WI38 (cell line): ENCODE measurements at regions not wholly inside any gene's neighbourhood (a gene's known extent, or its start where the extent isn't known, plus 50 kb on each side); places are given as distances from the start of the nearest gene placed in this dataset.
"Not testable (repeated sequence)": the region's sequence is repeated elsewhere in the genome, so short reads cannot be mapped to it uniquely, and the experiment has no call there.

Experiments
- H3K4me3 ChIP-seq: 2 replicates; pipeline ENCODE4 v1.5.1; 2011; ENCODE audit warnings: low read depth, mild to moderate bottlenecking, control low read depth, low read length
- TF ChIP-seq, protein P1 (sequence below): IDR thresholded peaks from 2 replicates; pipeline ENCODE4 v1.5.1; 2012; ENCODE audit warnings: low read depth, mild to moderate bottlenecking, control low read depth, low read length

GRCh38 chr3:26090589-26090988 lies 300.7 kb downstream of the OXSM start:
- TF ChIP-seq, protein P1, sequence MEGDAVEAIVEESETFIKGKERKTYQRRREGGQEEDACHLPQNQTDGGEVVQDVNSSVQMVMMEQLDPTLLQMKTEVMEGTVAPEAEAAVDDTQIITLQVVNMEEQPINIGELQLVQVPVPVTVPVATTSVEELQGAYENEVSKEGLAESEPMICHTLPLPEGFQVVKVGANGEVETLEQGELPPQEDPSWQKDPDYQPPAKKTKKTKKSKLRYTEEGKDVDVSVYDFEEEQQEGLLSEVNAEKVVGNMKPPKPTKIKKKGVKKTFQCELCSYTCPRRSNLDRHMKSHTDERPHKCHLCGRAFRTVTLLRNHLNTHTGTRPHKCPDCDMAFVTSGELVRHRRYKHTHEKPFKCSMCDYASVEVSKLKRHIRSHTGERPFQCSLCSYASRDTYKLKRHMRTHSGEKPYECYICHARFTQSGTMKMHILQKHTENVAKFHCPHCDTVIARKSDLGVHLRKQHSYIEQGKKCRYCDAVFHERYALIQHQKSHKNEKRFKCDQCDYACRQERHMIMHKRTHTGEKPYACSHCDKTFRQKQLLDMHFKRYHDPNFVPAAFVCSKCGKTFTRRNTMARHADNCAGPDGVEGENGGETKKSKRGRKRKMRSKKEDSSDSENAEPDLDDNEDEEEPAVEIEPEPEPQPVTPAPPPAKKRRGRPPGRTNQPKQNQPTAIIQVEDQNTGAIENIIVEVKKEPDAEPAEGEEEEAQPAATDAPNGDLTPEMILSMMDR: no peak

DNA sequence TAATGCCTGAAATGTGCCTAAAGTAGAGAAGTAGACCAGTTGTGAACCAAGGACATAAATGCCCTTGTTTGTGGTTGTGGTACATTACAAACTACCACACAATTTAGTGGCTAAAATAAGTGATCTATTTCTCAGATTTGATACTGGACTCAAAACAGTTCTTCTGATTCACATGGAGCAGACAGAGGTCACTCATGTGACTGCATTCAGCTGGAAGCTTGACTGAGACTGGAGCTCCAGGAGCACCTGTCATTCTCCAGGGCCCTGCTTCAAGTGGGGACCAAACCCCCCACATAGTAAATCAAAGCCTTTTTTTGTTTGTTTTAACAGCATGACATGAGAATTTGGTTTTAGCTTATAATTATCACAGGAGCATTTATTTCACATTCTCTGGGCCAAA lies 301.2 kb downstream of the OXSM start:
- TF ChIP-seq, protein P1: no peak
- no peak overlapping the region for H3K4me3 ChIP-seq

More at GRCh38 chr3:26090589-26090988, 300.7 kb downstream of the OXSM start:
- no peak overlapping the region for H3K4me3 ChIP-seq

- TF ChIP-seq, protein P1: no peak
- H3K4me3 ChIP-seq: no peak overlapping the region
Observed at GRCh38 chr3:26091626-26092025, 301.7 kb downstream of the OXSM start.

DNA sequence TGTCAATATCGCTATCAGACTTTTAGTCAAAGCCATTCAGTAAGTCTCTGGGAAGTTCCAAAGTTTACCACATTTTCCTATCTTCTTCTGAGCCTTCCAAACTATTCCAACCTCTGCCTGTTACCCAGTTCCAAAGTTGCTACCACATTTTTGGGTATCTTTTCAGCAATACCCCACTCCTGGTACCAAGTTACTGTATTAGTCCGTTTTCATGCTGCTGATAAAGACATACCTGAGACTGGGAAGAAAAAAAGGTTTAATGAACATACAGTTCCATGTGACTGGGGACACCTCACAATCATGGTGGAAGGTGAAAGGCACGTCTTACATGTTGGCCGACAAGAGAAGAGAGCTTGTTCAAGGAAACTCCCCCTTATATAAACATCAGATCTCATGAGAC lies 307.2 kb downstream of the OXSM start:
- not testable (repeated sequence) for H3K4me3 ChIP-seq

- H3K4me3 ChIP-seq: no peak overlapping the region
- TF ChIP-seq, protein P1: no peak
Observed at GRCh38 chr3:26099692-26100091, 309.8 kb downstream of the OXSM start.

DNA sequence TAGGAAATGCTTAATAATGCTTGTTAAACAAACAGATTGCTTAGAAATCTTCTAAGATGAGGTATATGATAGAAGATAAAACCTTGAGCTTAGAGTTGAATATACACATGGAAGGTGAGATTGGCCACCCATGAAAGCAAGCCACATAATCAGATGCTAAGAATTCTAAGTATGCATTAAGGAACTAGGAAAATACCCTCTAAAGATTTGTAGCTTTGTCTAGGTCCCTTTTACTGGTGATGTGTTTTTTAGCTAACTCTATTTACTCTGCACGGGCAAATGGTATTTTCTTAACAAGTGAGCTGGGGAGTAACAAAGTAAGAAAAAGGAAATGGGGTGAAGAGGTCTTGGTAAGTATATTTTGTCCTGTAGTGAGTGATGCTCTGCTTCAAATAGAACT lies 310.3 kb downstream of the OXSM start:
- TF ChIP-seq, protein P1: no peak

GRCh38 chr3:26102376-26102775 lies 312.5 kb downstream of the OXSM start:
- TF ChIP-seq, protein P1: no peak
- no peak overlapping the region for H3K4me3 ChIP-seq

More for the DNA sequence above, 310.3 kb downstream of the OXSM start:
- H3K4me3 ChIP-seq: no peak overlapping the region

- TF ChIP-seq, protein P1: no peak
- no peak overlapping the region for H3K4me3 ChIP-seq
Observed at GRCh38 chr3:26104851-26105251, 315.0 kb downstream of the OXSM start.
